ENCODE measurements at regions not wholly inside any gene's neighbourhood (a gene's known extent, or its start where the extent isn't known, plus 50 kb on each side); places are given as distances from the start of the nearest gene placed in this dataset.

DNA sequence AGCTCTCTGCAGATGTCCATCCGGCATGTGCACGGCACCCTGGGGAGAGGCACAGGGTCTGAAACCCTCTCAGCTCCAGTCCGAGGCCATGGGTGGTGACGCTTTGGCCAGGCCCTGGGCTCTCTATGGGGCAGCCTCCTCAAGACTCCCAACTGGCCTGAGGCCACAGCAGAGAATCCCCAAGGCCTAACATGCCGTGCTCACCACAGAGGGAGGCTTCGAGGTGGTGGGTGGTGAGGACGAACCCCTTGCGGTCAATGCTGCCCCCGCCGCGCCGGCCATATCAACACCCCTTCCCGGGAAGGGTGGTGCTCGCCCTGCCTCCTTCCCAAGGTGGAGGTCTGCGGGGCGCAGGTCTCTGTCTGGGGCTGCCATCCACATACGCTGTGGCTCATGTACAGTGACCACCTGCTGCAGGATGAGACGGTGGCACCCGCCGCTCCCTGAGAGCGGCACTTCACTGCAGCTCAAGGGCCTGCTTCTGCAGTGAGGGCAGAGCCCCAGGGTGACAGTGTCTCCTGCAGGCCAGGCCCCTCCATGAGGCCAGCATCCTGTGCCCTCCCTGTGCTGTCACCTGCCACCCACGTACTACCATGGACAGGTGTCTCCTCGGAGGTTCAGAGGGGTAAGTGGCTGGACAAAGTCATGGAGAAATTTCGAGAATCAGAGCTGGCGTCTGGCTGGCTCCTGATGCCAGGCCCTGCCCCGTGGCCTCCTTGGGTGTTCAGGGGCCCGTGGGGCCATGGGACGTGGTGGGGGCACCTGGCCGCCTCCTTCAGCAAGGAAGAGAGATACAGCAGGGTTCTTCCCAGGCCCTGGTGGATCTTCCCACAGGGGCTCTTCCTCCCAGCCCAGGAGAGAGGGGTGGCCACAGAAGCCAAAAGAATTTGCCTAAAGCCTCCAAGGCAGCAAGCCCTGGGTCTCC lies 54.6 kb upstream of the ACSF3 start:
- H3K4me3 Mint-ChIP-seq, result no peak overlapping the region
- H3K27ac Mint-ChIP-seq, result no peak overlapping the region
- DNase-seq, result no peak
- ChIA-PET POLR2A (no interaction called here), CTCF (no interaction called here)
- H3K4me1 Mint-ChIP-seq (ENCODE audit: low read depth), result peaks cover 17% of the 10 kb centered on the region
- intact Hi-C loops (cut with micrococcal nuclease), result no loop called here
- H3K9me3 Mint-ChIP-seq, result no peaks in the 10 kb centered on the region
- H3K36me3 Mint-ChIP-seq, result no peaks in the 10 kb centered on the region
- H3K27me3 Mint-ChIP-seq, result peaks cover 2% of the 10 kb centered on the region

GRCh38 chr16:89039756-89040155 lies 53.9 kb upstream of the ACSF3 start:
- intact Hi-C loops (cut with micrococcal nuclease), result no loop called here
- ChIA-PET POLR2A (no interaction called here), CTCF (no interaction called here)
- no peak for DNase-seq
- Mint-ChIP-seq H3K27ac (no peak overlapping the region), H3K36me3 (no peaks in the 10 kb centered on the region), H3K27me3 (peaks cover 2% of the 10 kb centered on the region), H3K9me3 (no peaks in the 10 kb centered on the region), H3K4me3 (no peak overlapping the region), H3K4me1 (ENCODE audit: low read depth) (peaks cover 11% of the 10 kb centered on the region)

DNA sequence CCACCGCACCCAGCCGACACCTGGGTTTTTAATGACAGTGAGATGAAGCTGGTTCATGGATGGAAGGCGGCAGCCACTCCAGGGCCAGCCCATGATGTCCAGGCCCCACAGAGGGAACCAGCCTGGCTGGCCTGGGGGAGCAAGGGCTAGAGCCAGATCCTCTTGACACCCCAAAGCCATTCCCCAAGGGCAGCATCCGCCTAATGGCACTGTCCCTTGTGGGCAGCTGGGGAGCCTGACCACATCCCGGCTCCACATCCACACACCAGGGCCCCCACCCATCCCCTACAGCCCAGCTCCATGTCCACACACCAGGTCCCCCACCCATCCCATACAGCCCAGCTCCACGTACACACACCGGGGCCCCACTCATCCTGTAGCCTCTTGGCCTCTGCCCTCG lies 53.3 kb upstream of the ACSF3 start:
- no peak for DNase-seq
- Mint-ChIP-seq H3K4me3 (no peak overlapping the region), H3K4me1 (ENCODE audit: low read depth) (peaks cover 5% of the 10 kb centered on the region), H3K27me3 (peaks cover 2% of the 10 kb centered on the region), H3K36me3 (no peaks in the 10 kb centered on the region), H3K9me3 (no peaks in the 10 kb centered on the region), H3K27ac (no peak overlapping the region)
- CTCF ChIA-PET, result no interaction called here
- intact Hi-C loops (cut with micrococcal nuclease), result no loop called here
- POLR2A ChIA-PET, result no interaction called here

- DNase-seq, result no peak
- Mint-ChIP-seq H3K27me3 (peaks cover 2% of the 10 kb centered on the region), H3K4me1 (ENCODE audit: low read depth) (peaks cover 3% of the 10 kb centered on the region), H3K27ac (no peak overlapping the region), H3K4me3 (no peak overlapping the region), H3K9me3 (no peaks in the 10 kb centered on the region), H3K36me3 (no peaks in the 10 kb centered on the region)
- ChIA-PET POLR2A (no interaction called here), CTCF (no interaction called here)
- intact Hi-C loops (cut with micrococcal nuclease), result no loop called here
These were observed 52.6 kb upstream of the ACSF3 start for GRCh38 chr16:89040861-89041570.

DNA sequence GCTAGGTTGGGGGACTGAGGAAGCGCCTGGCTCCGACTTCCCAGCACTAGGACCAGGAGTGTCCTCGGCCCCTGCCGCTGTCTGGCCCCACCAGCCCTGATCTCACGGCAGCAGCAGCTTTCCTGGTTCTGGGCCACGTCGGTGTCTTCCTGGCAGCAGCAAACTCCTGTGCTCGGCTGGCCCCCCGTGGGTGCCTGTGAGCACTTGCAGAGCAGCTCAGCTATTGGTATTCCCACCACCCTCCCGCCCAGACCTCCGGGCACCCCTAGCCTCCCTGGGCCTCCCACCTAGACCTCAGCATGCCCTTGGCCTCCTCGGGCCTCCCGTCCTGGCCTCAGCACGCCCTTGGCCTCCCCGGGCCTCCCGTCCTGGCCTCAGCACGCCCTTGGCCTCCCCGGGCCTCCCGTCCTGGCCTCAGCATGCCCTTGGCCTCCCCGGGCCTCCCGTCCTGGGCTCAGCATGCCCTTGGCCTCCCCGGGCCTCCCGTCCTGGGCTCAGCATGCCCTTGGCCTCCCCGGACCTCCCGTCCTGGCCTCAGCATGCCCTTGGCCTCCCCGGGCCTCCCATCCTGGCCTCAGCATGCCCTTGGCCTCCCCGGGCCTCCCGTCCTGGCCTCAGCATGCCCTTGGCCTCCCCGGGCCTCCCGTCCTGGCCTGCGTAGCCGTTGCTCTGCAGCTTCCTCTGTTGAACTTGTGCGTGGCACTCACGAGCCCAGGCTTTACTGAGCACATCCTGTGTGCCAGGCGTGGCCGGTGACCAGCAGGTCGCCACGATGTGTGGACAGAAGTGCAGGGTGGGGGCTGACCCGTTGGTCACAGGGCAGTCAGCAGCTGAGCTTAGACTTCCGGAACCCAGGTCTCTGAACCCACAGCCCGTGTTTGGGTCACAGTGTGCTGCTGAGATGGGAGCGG lies 51.8 kb upstream of the ACSF3 start:
- ChIA-PET POLR2A (no interaction called here), CTCF (no interaction called here)
- H3K36me3 Mint-ChIP-seq, result no peaks in the 10 kb centered on the region
- H3K4me1 Mint-ChIP-seq (ENCODE audit: low read depth), result peaks cover 3% of the 10 kb centered on the region
- H3K27me3 Mint-ChIP-seq, result peaks cover 2% of the 10 kb centered on the region
- no peak overlapping the region for H3K4me3 Mint-ChIP-seq
- no peak overlapping the region for H3K27ac Mint-ChIP-seq
- intact Hi-C loops (cut with micrococcal nuclease), result no loop called here
- no peaks in the 10 kb centered on the region for H3K9me3 Mint-ChIP-seq
- no peak for DNase-seq

GRCh38 chr16:89042711-89043551 lies 50.7 kb upstream of the ACSF3 start:
- intact Hi-C loops (cut with micrococcal nuclease), result no loop called here
- Mint-ChIP-seq H3K9me3 (no peaks in the 10 kb centered on the region), H3K4me3 (no peak overlapping the region), H3K27me3 (peaks cover 2% of the 10 kb centered on the region), H3K36me3 (no peaks in the 10 kb centered on the region), H3K4me1 (ENCODE audit: low read depth) (no peaks in the 10 kb centered on the region), H3K27ac (no peak overlapping the region)
- POLR2A ChIA-PET, result no interaction called here
- CTCF ChIA-PET, result interaction anchor here (0.6 kb wide), 1 partner anchor 239 kb away, joined by 3 read pairs; no protein-coding TSS in a partner anchor
- DNase-seq, result no peak

GRCh38 chr16:89043636-89044417 lies 49.8 kb upstream of the ACSF3 start:
- H3K27me3 Mint-ChIP-seq, result peaks cover 2% of the 10 kb centered on the region
- H3K4me1 Mint-ChIP-seq (ENCODE audit: low read depth), result no peaks in the 10 kb centered on the region
- H3K9me3 Mint-ChIP-seq, result no peaks in the 10 kb centered on the region
- ChIA-PET CTCF (no interaction called here), POLR2A (no interaction called here)
- no peak overlapping the region for H3K4me3 Mint-ChIP-seq
- no peak overlapping the region for H3K27ac Mint-ChIP-seq
- DNase-seq, result no peak
- intact Hi-C loops (cut with micrococcal nuclease), result no loop called here
- no peaks in the 10 kb centered on the region for H3K36me3 Mint-ChIP-seq

Data from activated CD4-positive, alpha-beta memory T cell treated with anti-CD3 and anti-CD28 coated beads for 36 hours (primary cell).